Hepatic stellate cell (primary cell): ENCODE measurements at regions not wholly inside any gene's neighbourhood (a gene's known extent, or its start where the extent isn't known, plus 50 kb on each side); places are given as distances from the start of the nearest gene placed in this dataset.

ENCODE experiments used
- DNase-seq: peaks from one replicate; pipeline ENCODE4 v3.0.0; 2011; ENCODE audit warnings: low spot score

- DNase-seq, result no peak
Measured at GRCh38 chr1:244945109-244945671, 80.8 kb upstream of the HNRNPU start.

- DNase-seq, result no peak
Measured at GRCh38 chr1:244941121-244941520, 76.8 kb upstream of the HNRNPU start.

GRCh38 chr1:244937099-244937498 is 72.8 kb upstream of the HNRNPU start:
- DNase-seq, result no peak

- no peak for DNase-seq
Measured at GRCh38 chr1:244920911-244921761, 56.8 kb upstream of the HNRNPU start.

- DNase-seq, result no peak
Measured at GRCh38 chr1:244919320-244920282, 55.3 kb upstream of the HNRNPU start.

- DNase-seq, result peak; percentile 38
Measured at GRCh38 chr1:244918421-244919319, 54.3 kb upstream of the HNRNPU start.

GRCh38 chr1:244917073-244917670 is 52.8 kb upstream of the HNRNPU start:
- no peak for DNase-seq

- no peak for DNase-seq
Measured at GRCh38 chr1:244915736-244916135, 51.4 kb upstream of the HNRNPU start.

GRCh38 chr1:244914761-244915160 is 50.4 kb upstream of the HNRNPU start:
- no peak for DNase-seq
